Rectal smooth muscle tissue (tissue), 1 donor: ENCODE measurements at regions not wholly inside any gene's neighbourhood (a gene's known extent, or its start where the extent isn't known, plus 50 kb on each side); places are given as distances from the start of the nearest gene placed in this dataset.

Experiments
- H3K27ac ChIP-seq: one replicate; pipeline ENCODE4 v1.7.0; 2013; ENCODE audit warnings: low read depth, low read length, inconsistent platforms
- H3K27me3 ChIP-seq: one replicate; pipeline ENCODE4 v1.7.0; 2013; ENCODE audit warnings: low read length; ENCODE audit not compliant: control insufficient read depth, insufficient read depth
- H3K36me3 ChIP-seq: one replicate; pipeline ENCODE4 v1.7.0; 2013; ENCODE audit warnings: low read length; ENCODE audit not compliant: control insufficient read depth, insufficient read depth
- H3K4me1 ChIP-seq: one replicate; pipeline ENCODE4 v1.7.0; 2013; ENCODE audit warnings: low read length; ENCODE audit not compliant: control insufficient read depth, insufficient read depth
- H3K4me3 ChIP-seq: one replicate; pipeline ENCODE4 v1.7.0; 2013; ENCODE audit warnings: low read length
- H3K9ac ChIP-seq: one replicate; pipeline ENCODE4 v1.7.0; 2013; ENCODE audit warnings: low read length

- no peak overlapping the region for H3K27ac ChIP-seq
- no peaks in the 10 kb centered on the region for H3K4me1 ChIP-seq
- H3K36me3 ChIP-seq, result no peaks in the 10 kb centered on the region
- no peak overlapping the region for H3K9ac ChIP-seq
- no peak overlapping the region for H3K4me3 ChIP-seq
- no peaks in the 10 kb centered on the region for H3K27me3 ChIP-seq
Measured at GRCh38 chr9:134554373-134555093, 87.1 kb upstream of the COL5A1 start.

GRCh38 chr9:134555094-134555650, 86.4 kb upstream of the COL5A1 start:
- Histone ChIP-seq H3K4me3 (no peak overlapping the region), H3K36me3 (no peaks in the 10 kb centered on the region), H3K27ac (no peak overlapping the region), H3K27me3 (no peaks in the 10 kb centered on the region), H3K9ac (no peak overlapping the region), H3K4me1 (no peaks in the 10 kb centered on the region)

- Histone ChIP-seq H3K36me3 (no peaks in the 10 kb centered on the region), H3K4me3 (no peak overlapping the region), H3K9ac (no peak overlapping the region), H3K27me3 (no peaks in the 10 kb centered on the region), H3K4me1 (no peaks in the 10 kb centered on the region), H3K27ac (no peak overlapping the region)
Measured at GRCh38 chr9:134556531-134557068, 85.0 kb upstream of the COL5A1 start.

- no peaks in the 10 kb centered on the region for H3K4me1 ChIP-seq
- H3K4me3 ChIP-seq, result no peak overlapping the region
- no peaks in the 10 kb centered on the region for H3K27me3 ChIP-seq
- H3K9ac ChIP-seq, result no peak overlapping the region
- no peak overlapping the region for H3K27ac ChIP-seq
- no peaks in the 10 kb centered on the region for H3K36me3 ChIP-seq
Measured at GRCh38 chr9:134557331-134557730, 84.3 kb upstream of the COL5A1 start.

- Histone ChIP-seq H3K27ac (no peak overlapping the region), H3K9ac (no peak overlapping the region), H3K27me3 (no peaks in the 10 kb centered on the region), H3K4me3 (no peak overlapping the region), H3K4me1 (no peaks in the 10 kb centered on the region), H3K36me3 (no peaks in the 10 kb centered on the region)
Measured at GRCh38 chr9:134558124-134558905, 83.3 kb upstream of the COL5A1 start.

GRCh38 chr9:134559013-134559412, 82.6 kb upstream of the COL5A1 start:
- H3K9ac ChIP-seq, result no peak overlapping the region
- no peaks in the 10 kb centered on the region for H3K27me3 ChIP-seq
- no peak overlapping the region for H3K27ac ChIP-seq
- no peaks in the 10 kb centered on the region for H3K4me1 ChIP-seq
- H3K4me3 ChIP-seq, result no peak overlapping the region
- no peaks in the 10 kb centered on the region for H3K36me3 ChIP-seq

GRCh38 chr9:134560206-134560605, 81.4 kb upstream of the COL5A1 start:
- Histone ChIP-seq H3K4me1 (no peaks in the 10 kb centered on the region), H3K4me3 (no peak overlapping the region), H3K27ac (no peak overlapping the region), H3K36me3 (no peaks in the 10 kb centered on the region), H3K9ac (no peak overlapping the region), H3K27me3 (no peaks in the 10 kb centered on the region)

- no peaks in the 10 kb centered on the region for H3K36me3 ChIP-seq
- H3K9ac ChIP-seq, result no peak overlapping the region
- H3K27me3 ChIP-seq, result no peaks in the 10 kb centered on the region
- H3K27ac ChIP-seq, result no peak overlapping the region
- H3K4me3 ChIP-seq, result no peak overlapping the region
- no peaks in the 10 kb centered on the region for H3K4me1 ChIP-seq
Measured at GRCh38 chr9:134560654-134561053, 80.9 kb upstream of the COL5A1 start.

GRCh38 chr9:134561427-134562145, 80.0 kb upstream of the COL5A1 start:
- H3K27ac ChIP-seq, result no peak overlapping the region
- H3K4me1 ChIP-seq, result no peaks in the 10 kb centered on the region
- no peak overlapping the region for H3K9ac ChIP-seq
- H3K27me3 ChIP-seq, result no peaks in the 10 kb centered on the region
- no peaks in the 10 kb centered on the region for H3K36me3 ChIP-seq
- no peak overlapping the region for H3K4me3 ChIP-seq

- Histone ChIP-seq H3K4me1 (no peaks in the 10 kb centered on the region), H3K36me3 (no peaks in the 10 kb centered on the region), H3K9ac (no peak overlapping the region), H3K27ac (no peak overlapping the region), H3K4me3 (no peak overlapping the region), H3K27me3 (no peaks in the 10 kb centered on the region)
Measured at GRCh38 chr9:134562146-134562849, 79.3 kb upstream of the COL5A1 start.

- Histone ChIP-seq H3K4me3 (no peak overlapping the region), H3K4me1 (no peaks in the 10 kb centered on the region), H3K27ac (no peak overlapping the region), H3K9ac (no peak overlapping the region), H3K36me3 (no peaks in the 10 kb centered on the region), H3K27me3 (no peaks in the 10 kb centered on the region)
Measured at GRCh38 chr9:134563397-134563796, 78.2 kb upstream of the COL5A1 start.
